ENCODE measurements at regions not wholly inside any gene's neighbourhood (a gene's known extent, or its start where the extent isn't known, plus 50 kb on each side); places are given as distances from the start of the nearest gene placed in this dataset.

GRCh38 chr1:201637282-201638079, 98.6 kb downstream of the NAV1 start:
- TF ChIP-seq CTCF (IDR thresholded peaks at IDR 0.05) (no peak), POLR2A (IDR thresholded peaks at IDR 0.05) (no peak)
